SU-DHL-6 (cell line): ENCODE measurements at regions not wholly inside any gene's neighbourhood (a gene's known extent, or its start where the extent isn't known, plus 50 kb on each side); places are given as distances from the start of the nearest gene placed in this dataset.

Experiments used
- EZH2phosphoT487 ChIP-seq: fragments of 200-600 bp; sonication (generic), shearing (Covaris generic); conservative IDR thresholded peaks from 2 replicates; pipeline ENCODE4 v1.6.1; 2018; ENCODE audit warnings: mild to moderate bottlenecking, antibody characterized with exemption, low read length, moderate library complexity, mixed read lengths
- TF ChIP-seq, protein P1 (sequence below): fragments of 200-600 bp; sonication (generic); IDR thresholded peaks from one replicate; pipeline ENCODE4 v1.5.1; 2017; ENCODE audit warnings: antibody characterized with exemption, mild to moderate bottlenecking, low read length, moderate library complexity; ENCODE audit not compliant: insufficient read depth, poor library complexity, severe bottlenecking

GRCh38 chr3:118380576-118380975, 654.1 kb downstream of the IGSF11 start:
- TF ChIP-seq, protein P1, sequence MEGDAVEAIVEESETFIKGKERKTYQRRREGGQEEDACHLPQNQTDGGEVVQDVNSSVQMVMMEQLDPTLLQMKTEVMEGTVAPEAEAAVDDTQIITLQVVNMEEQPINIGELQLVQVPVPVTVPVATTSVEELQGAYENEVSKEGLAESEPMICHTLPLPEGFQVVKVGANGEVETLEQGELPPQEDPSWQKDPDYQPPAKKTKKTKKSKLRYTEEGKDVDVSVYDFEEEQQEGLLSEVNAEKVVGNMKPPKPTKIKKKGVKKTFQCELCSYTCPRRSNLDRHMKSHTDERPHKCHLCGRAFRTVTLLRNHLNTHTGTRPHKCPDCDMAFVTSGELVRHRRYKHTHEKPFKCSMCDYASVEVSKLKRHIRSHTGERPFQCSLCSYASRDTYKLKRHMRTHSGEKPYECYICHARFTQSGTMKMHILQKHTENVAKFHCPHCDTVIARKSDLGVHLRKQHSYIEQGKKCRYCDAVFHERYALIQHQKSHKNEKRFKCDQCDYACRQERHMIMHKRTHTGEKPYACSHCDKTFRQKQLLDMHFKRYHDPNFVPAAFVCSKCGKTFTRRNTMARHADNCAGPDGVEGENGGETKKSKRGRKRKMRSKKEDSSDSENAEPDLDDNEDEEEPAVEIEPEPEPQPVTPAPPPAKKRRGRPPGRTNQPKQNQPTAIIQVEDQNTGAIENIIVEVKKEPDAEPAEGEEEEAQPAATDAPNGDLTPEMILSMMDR = no peak
- TF ChIP-seq EZH2phosphoT487 = no peak
